ENCODE measurements at regions not wholly inside any gene's neighbourhood (a gene's known extent, or its start where the extent isn't known, plus 50 kb on each side); places are given as distances from the start of the nearest gene placed in this dataset.
"Not testable (repeated sequence)": the region's sequence is repeated elsewhere in the genome, so short reads cannot be mapped to it uniquely, and the experiment has no call there.

DNA sequence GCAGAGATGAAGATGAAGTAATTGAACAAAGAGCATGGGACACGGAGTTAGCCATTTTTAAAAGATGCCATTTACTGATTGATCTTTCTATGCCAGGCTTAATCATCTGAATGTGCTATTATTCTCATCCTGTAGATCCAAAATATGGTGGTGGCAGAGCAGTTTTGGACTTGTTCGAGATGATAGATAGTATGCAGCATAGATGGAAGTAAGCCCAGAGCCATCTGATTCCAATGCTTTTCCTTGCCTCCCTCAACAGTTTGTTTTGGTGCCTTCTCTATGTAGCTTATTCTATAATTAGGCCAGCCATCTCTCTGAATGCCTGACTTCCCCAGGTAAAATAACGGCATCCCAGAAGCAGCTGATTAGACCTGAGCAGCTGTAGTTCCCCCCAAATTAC lies 152.6 kb upstream of the CLNK start:
- TF ChIP-seq, protein P1, sequence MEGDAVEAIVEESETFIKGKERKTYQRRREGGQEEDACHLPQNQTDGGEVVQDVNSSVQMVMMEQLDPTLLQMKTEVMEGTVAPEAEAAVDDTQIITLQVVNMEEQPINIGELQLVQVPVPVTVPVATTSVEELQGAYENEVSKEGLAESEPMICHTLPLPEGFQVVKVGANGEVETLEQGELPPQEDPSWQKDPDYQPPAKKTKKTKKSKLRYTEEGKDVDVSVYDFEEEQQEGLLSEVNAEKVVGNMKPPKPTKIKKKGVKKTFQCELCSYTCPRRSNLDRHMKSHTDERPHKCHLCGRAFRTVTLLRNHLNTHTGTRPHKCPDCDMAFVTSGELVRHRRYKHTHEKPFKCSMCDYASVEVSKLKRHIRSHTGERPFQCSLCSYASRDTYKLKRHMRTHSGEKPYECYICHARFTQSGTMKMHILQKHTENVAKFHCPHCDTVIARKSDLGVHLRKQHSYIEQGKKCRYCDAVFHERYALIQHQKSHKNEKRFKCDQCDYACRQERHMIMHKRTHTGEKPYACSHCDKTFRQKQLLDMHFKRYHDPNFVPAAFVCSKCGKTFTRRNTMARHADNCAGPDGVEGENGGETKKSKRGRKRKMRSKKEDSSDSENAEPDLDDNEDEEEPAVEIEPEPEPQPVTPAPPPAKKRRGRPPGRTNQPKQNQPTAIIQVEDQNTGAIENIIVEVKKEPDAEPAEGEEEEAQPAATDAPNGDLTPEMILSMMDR (IDR thresholded peaks at IDR 0.05; ENCODE audit: low read depth, low read length, missing control alignments): no peak
- no peak overlapping the region for H3K4me3 ChIP-seq (ENCODE audit: low read depth, low read length)
- no peak for DNase-seq (ENCODE audit: low read depth)

DNA sequence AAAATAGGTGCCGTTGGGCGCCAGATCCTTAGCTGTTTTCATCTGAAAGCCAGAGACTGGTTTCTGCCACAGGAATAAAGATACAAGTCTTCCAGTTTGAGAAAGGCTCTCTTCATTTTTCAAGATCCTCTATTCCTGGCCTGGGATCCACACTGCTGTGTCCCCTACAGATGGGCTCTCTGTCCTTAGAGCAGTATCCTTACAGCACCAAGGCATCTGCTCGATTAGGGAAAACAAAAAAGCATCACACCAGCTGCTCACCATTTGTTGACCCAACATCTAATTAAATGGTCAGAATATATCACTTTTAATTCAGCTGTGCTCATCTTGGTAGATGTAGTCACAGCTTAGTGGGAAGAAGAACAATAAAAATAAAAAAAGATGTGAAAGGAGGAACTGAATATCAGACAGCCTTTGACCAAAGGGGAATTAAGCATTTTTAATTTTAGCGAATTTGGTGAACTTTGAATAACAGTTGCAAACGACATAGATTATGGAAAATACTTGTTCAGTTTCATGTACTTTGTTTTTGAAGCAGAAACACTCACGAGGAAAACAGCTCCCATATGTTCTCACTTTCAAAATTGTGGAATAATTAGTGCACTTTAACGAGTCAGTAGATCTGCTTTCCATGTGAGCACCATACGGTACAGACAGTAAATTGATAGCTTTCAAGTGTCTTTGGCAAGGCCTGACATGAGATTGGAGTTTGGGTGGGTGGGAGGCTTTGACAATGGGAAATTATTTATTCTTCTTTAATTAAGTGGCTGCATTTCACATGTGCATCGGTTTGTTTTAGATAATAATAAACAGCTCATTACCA lies 148.4 kb upstream of the CLNK start:
- H3K4me3 ChIP-seq (ENCODE audit: low read depth, low read length): no peak overlapping the region
- TF ChIP-seq, protein P1 (IDR thresholded peaks at IDR 0.05; ENCODE audit: low read depth, low read length, missing control alignments): no peak
- no peak for DNase-seq (ENCODE audit: low read depth)

DNA sequence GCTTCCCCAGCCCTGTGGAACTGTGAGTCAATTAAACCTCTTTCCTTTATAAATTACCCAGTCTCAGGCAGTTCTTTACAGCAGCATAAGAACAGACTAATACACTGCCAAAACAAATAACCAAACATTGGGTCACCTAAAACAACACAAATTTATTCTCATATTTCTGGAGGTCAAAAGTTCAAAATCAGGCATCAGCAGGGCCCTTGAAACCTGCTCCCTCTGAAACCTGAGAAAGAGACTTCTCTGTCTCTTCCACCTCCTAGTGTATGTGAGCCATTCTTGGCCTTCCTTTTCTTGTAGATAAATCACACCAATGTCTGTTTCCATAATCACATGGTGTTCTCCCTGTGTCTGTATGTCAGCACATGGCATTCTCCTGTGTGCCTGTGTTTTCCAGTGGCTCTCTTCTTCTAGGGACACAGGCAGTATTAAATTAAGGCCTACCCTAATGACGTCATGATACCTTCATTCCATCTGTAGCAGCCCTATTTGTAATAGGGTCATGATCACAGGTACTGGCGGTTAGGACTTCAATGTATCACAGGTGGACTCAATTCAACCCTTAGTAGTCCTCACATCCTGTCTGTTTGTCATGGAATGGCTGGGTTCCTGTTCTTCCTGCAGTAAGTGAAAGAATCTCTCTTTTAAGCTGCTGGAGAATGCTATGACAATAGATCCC lies 147.3 kb upstream of the CLNK start:
- no peak for DNase-seq (ENCODE audit: low read depth)
- TF ChIP-seq, protein P1 (IDR thresholded peaks at IDR 0.05; ENCODE audit: low read depth, low read length, missing control alignments): no peak
- H3K4me3 ChIP-seq (ENCODE audit: low read depth, low read length): no peak overlapping the region

DNA sequence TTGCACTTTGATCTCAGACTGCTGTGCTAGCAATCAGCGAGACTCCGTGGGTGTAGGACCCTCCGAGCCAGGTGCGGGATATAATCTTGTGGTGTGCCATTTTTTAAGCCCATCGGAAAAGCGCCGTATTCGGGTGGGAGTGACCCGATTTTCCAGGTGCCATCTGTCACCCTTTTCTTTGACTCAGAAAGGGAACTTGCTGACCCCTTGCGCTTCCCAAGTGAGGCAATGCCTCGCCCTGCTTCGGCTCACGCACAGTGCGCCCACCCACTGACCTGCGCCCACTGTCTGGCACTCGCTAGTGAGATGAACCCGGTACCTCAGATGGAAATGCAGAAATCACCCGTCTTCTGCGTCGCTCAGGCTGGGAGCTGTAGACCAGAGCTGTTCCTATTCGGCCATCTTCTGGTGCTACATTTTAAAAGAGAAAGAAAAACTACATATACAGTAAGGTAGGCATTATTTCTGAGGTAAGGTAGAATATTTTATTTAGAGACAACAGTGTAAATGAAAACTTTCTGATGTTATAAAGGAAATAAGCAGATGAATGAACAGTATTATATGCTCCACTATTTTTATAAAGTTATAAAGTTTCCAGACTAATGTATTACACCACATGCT lies 144.5 kb upstream of the CLNK start:
- H3K4me3 ChIP-seq (ENCODE audit: low read depth, low read length); DNase-seq (ENCODE audit: low read depth): not testable (repeated sequence)

DNA sequence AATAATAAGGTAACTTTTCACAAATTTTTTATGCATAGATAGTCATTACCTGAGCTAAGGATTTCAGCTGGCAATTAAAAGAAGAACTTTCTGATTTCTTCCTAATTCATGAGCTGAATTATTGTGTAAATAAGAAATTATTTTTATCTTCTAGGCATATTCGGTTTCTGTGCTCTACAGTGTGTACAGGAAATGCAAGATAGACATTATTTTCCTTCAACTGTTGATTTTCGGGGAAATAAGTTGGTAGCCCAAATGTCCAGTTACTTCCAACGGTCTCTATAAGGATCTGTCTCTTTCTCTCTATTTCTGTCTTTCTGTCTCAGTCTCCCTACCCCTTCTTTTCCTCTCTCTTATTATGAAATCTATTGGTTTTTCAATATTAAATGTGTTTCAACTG lies 137.3 kb upstream of the CLNK start:
- no peak for DNase-seq (ENCODE audit: low read depth)
- TF ChIP-seq, protein P1 (IDR thresholded peaks at IDR 0.05; ENCODE audit: low read depth, low read length, missing control alignments): no peak

DNA sequence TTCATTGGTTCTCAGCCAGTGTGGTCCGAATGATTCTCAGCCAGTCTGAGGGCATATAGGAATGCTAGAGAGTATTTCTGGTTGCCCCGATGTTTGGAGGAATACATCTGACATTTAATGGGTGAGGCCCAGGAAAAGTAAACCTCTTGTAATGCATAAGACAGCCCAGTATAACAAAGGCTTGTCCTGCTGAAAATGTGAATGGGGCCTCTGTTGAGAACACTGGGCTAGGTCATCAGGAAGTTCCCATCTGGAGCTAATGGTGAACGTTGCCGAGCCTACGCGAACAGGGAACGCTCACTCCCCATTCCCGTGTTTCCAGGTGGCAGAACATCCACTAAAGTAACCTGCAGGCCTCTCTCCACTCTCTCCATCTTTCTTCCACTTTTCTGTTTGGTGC lies 132.0 kb upstream of the CLNK start:
- no peak for DNase-seq (ENCODE audit: low read depth)
- no peak overlapping the region for H3K4me3 ChIP-seq (ENCODE audit: low read depth, low read length)
- TF ChIP-seq, protein P1 (IDR thresholded peaks at IDR 0.05; ENCODE audit: low read depth, low read length, missing control alignments): no peak

More for the DNA sequence above, 137.3 kb upstream of the CLNK start:
- H3K4me3 ChIP-seq (ENCODE audit: low read depth, low read length): no peak overlapping the region

DNA sequence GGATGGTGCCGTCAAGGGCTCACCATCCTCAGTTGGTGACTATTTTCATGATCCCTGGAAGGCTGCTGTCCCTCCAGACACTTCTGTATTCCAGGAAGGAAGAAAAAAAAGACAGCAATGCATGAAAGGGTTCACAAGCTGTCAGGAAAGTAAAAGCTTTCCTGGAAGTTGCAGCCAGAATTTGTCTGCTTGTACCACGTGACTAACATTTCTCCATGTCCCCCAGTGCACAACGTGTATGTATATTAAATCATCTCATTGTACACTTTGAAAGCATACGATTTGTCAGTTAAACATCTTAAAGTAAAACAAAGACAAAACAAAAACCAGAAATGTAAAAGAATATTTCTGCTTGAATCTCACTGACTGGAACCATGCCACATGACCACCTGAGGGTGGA lies 127.4 kb upstream of the CLNK start:
- DNase-seq (ENCODE audit: low read depth): no peak
- no peak overlapping the region for H3K4me3 ChIP-seq (ENCODE audit: low read depth, low read length)
- TF ChIP-seq, protein P1 (IDR thresholded peaks at IDR 0.05; ENCODE audit: low read depth, low read length, missing control alignments): no peak
